HG03575 (cell line): ENCODE measurements at regions not wholly inside any gene's neighbourhood (a gene's known extent, or its start where the extent isn't known, plus 50 kb on each side); places are given as distances from the start of the nearest gene placed in this dataset.
"Not testable (repeated sequence)": the region's sequence is repeated elsewhere in the genome, so short reads cannot be mapped to it uniquely, and the experiment has no call there.

Source experiments
- ATAC-seq: cut with Tn5 transposase; IDR thresholded peaks from one replicate; pipeline ENCODE4 v1.9.1; 2021; ENCODE audit not compliant: unreplicated experiment, insufficient number of reproducible peaks, low FRiP score; ENCODE audit errors: extremely low read depth

GRCh38 chr15:22255606-22256005, 175.3 kb downstream of the OR4M2 start:
- not testable (repeated sequence) for ATAC-seq

GRCh38 chr15:22256389-22257046, 176.2 kb downstream of the OR4M2 start:
- ATAC-seq: not testable (repeated sequence)

GRCh38 chr15:22257047-22258008, 177.0 kb downstream of the OR4M2 start:
- ATAC-seq: no peak

GRCh38 chr15:22258009-22258397, 177.7 kb downstream of the OR4M2 start:
- ATAC-seq: no peak

- ATAC-seq: no peak
Measured at GRCh38 chr15:22258398-22259150, 178.2 kb downstream of the OR4M2 start.

GRCh38 chr15:22259151-22259750, 178.9 kb downstream of the OR4M2 start:
- ATAC-seq: not testable (repeated sequence)

GRCh38 chr15:22259881-22260421, 179.6 kb downstream of the OR4M2 start:
- no peak for ATAC-seq

- no peak for ATAC-seq
Measured at GRCh38 chr15:22262613-22263020, 182.3 kb downstream of the OR4M2 start.

GRCh38 chr15:22263738-22264137, 183.4 kb downstream of the OR4M2 start:
- ATAC-seq: no peak

GRCh38 chr15:22264272-22264671, 183.9 kb downstream of the OR4M2 start:
- not testable (repeated sequence) for ATAC-seq

- no peak for ATAC-seq
Measured at GRCh38 chr15:22265056-22265945, 185.0 kb downstream of the OR4M2 start.

GRCh38 chr15:22265970-22266369, 185.6 kb downstream of the OR4M2 start:
- ATAC-seq: no peak

- ATAC-seq: no peak
Measured at GRCh38 chr15:22267761-22268160, 187.4 kb downstream of the OR4M2 start.

GRCh38 chr15:22268201-22268600, 187.9 kb downstream of the OR4M2 start:
- not testable (repeated sequence) for ATAC-seq

GRCh38 chr15:22268654-22269053, 188.3 kb downstream of the OR4M2 start:
- ATAC-seq: not testable (repeated sequence)

- ATAC-seq: not testable (repeated sequence)
Measured at GRCh38 chr15:22272286-22273160, 186.2 kb upstream of the GOLGA6L22 start.

GRCh38 chr15:22273185-22273584, 185.5 kb upstream of the GOLGA6L22 start:
- ATAC-seq: not testable (repeated sequence)
